WTC11 (cell line): ENCODE measurements at regions not wholly inside any gene's neighbourhood (a gene's known extent, or its start where the extent isn't known, plus 50 kb on each side); places are given as distances from the start of the nearest gene placed in this dataset.

Experiments used
- ATAC-seq: fragments of 200-7000 bp; cut with Tn5 transposase; 2 replicates; pipeline ENCODE4 v1.10.0; 2021; ENCODE audit warnings: mild to moderate bottlenecking, moderate library complexity
- CTCF ChIA-PET: fragments of 300-600 bp; sonication (Branson Sonifier 250); formaldehyde crosslinking; loops from one replicate; lab custom pipeline; 2021; ENCODE audit warnings: antibody characterized with exemption; lab: Charles Lee
- POLR2A ChIA-PET: fragments of 350-600 bp; sonication (Branson Sonifier 250); formaldehyde crosslinking; loops from one replicate; lab custom pipeline; 2021; ENCODE audit warnings: antibody characterized with exemption; lab: Charles Lee
- DNase-seq: peaks from one replicate; pipeline ENCODE4 v3.0.0; 2021; ENCODE audit warnings: low spot score
- H3K27ac Mint-ChIP-seq: 2 replicates; pipeline ENCODE4 v1.8.0; 2021; ENCODE audit warnings: mixed read lengths
- H3K27me3 Mint-ChIP-seq: 2 replicates; pipeline ENCODE4 v1.8.0; 2021; ENCODE audit warnings: low read depth, mild to moderate bottlenecking, moderate library complexity, mixed read lengths
- H3K36me3 Mint-ChIP-seq: 2 replicates; pipeline ENCODE4 v1.8.0; 2021; ENCODE audit warnings: mixed read lengths
- H3K4me1 Mint-ChIP-seq: 2 replicates; pipeline ENCODE4 v1.8.0; 2022; ENCODE audit warnings: mixed read lengths
- H3K4me3 Mint-ChIP-seq: 2 replicates; pipeline ENCODE4 v1.8.0; 2021; ENCODE audit warnings: mild to moderate bottlenecking, moderate library complexity, mixed read lengths
- H3K9me3 Mint-ChIP-seq: 2 replicates; pipeline ENCODE4 v1.8.0; 2021; ENCODE audit warnings: mixed read lengths
- CBFB ChIP-seq: sonication (generic); formaldehyde crosslinking; IDR thresholded peaks from 2 replicates; pipeline ENCODE4 v1.8.1; 2022; ENCODE audit warnings: mild to moderate bottlenecking, low read depth, missing genetic modification reagents
- EMX1 ChIP-seq: fragments of 250-450 bp; sonication (Bioruptor Pico); IDR thresholded peaks from 2 replicates; pipeline ENCODE4 v1.8.0; 2021; ENCODE audit warnings: mild to moderate bottlenecking
- HMGA2 ChIP-seq: fragments of 250-450 bp; sonication (Bioruptor Pico); IDR thresholded peaks from 2 replicates; pipeline ENCODE4 v1.4.0; 2021; ENCODE audit warnings: mild to moderate bottlenecking, moderate library complexity
- IRF2 ChIP-seq: sonication (generic); formaldehyde crosslinking; IDR thresholded peaks from 2 replicates; pipeline ENCODE4 v1.8.0; 2022; ENCODE audit warnings: low read depth, missing genetic modification reagents, borderline replicate concordance
- JAZF1 ChIP-seq: fragments of 250-450 bp; sonication (Bioruptor Pico); IDR thresholded peaks from 2 replicates; pipeline ENCODE4 v1.9.0; 2021; ENCODE audit warnings: moderate library complexity, mild to moderate bottlenecking, inconsistent platforms
- KAT7 ChIP-seq: sonication (generic); formaldehyde crosslinking; IDR thresholded peaks from 2 replicates; pipeline ENCODE4 v1.8.1; 2023; ENCODE audit warnings: missing genetic modification reagents, mild to moderate bottlenecking, borderline replicate concordance
- NFE2L1 ChIP-seq: sonication (generic); formaldehyde crosslinking; IDR thresholded peaks from 2 replicates; pipeline ENCODE4 v1.8.1; 2023; ENCODE audit warnings: missing genetic modification reagents
- NR1H2 ChIP-seq: sonication (generic); formaldehyde crosslinking; IDR thresholded peaks from 2 replicates; pipeline ENCODE4 v1.9.0; 2021; ENCODE audit warnings: mild to moderate bottlenecking, moderate library complexity, missing genetic modification reagents
- ZNF138 ChIP-seq: sonication (generic); formaldehyde crosslinking; conservative IDR thresholded peaks from 2 replicates; pipeline ENCODE4 v1.8.1; 2022; ENCODE audit warnings: mild to moderate bottlenecking, moderate library complexity, missing genetic modification reagents
- TF ChIP-seq, protein P1 (sequence below): sonication (generic); formaldehyde crosslinking; IDR thresholded peaks from 2 replicates; pipeline ENCODE4 v1.8.0; 2023; ENCODE audit warnings: missing genetic modification reagents
- TF ChIP-seq, protein P2 (sequence below): fragments of 250-450 bp; sonication (Bioruptor Pico); IDR thresholded peaks from 2 replicates; pipeline ENCODE4 v1.9.0; 2021; ENCODE audit warnings: mild to moderate bottlenecking
- TF ChIP-seq, protein P3 (sequence below): sonication (generic); formaldehyde crosslinking; IDR thresholded peaks from 2 replicates; pipeline ENCODE4 v1.8.1; 2023; ENCODE audit warnings: mild to moderate bottlenecking, missing genetic modification reagents, moderate library complexity
- TF ChIP-seq, protein P4 (sequence below): sonication (generic); formaldehyde crosslinking; IDR thresholded peaks from 2 replicates; pipeline ENCODE4 v1.8.0; 2023; ENCODE audit warnings: missing genetic modification reagents, mild to moderate bottlenecking, borderline replicate concordance
- TF ChIP-seq, protein P5 (sequence below): sonication (generic); formaldehyde crosslinking; IDR thresholded peaks from 2 replicates; pipeline ENCODE4 v1.8.1; 2023; ENCODE audit warnings: mild to moderate bottlenecking, missing genetic modification reagents

DNA sequence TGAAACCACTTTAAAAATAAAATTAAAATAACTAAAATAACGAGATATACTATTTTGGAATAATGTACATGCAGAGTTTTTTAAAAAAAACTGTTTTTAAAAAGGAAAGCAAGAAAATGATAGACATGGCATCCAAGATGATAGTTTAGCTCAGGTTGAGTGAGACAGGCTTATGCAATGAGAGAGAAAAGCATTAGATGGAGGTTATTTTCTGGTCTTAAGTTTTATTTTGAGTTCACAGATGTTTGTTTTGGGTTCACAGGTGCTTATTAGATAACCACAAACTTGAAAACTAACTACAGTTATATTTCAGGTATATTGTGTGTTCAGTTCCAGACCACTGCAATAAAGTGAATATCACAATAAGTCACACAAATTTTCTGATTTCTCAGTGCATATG, 413.6 kb upstream of the TMCO5A start (continued):
- TF ChIP-seq, protein P1, sequence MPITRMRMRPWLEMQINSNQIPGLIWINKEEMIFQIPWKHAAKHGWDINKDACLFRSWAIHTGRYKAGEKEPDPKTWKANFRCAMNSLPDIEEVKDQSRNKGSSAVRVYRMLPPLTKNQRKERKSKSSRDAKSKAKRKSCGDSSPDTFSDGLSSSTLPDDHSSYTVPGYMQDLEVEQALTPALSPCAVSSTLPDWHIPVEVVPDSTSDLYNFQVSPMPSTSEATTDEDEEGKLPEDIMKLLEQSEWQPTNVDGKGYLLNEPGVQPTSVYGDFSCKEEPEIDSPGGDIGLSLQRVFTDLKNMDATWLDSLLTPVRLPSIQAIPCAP (CRISPR knock-in tag), result no peak
- TF ChIP-seq KAT7 (CRISPR knock-in tag) (no peak), JAZF1 (CRISPR knock-in tag) (no peak), ZNF138 (no peak), EMX1 (CRISPR knock-in tag) (no peak), IRF2 (CRISPR knock-in tag) (no peak)
- TF ChIP-seq, protein P2, sequence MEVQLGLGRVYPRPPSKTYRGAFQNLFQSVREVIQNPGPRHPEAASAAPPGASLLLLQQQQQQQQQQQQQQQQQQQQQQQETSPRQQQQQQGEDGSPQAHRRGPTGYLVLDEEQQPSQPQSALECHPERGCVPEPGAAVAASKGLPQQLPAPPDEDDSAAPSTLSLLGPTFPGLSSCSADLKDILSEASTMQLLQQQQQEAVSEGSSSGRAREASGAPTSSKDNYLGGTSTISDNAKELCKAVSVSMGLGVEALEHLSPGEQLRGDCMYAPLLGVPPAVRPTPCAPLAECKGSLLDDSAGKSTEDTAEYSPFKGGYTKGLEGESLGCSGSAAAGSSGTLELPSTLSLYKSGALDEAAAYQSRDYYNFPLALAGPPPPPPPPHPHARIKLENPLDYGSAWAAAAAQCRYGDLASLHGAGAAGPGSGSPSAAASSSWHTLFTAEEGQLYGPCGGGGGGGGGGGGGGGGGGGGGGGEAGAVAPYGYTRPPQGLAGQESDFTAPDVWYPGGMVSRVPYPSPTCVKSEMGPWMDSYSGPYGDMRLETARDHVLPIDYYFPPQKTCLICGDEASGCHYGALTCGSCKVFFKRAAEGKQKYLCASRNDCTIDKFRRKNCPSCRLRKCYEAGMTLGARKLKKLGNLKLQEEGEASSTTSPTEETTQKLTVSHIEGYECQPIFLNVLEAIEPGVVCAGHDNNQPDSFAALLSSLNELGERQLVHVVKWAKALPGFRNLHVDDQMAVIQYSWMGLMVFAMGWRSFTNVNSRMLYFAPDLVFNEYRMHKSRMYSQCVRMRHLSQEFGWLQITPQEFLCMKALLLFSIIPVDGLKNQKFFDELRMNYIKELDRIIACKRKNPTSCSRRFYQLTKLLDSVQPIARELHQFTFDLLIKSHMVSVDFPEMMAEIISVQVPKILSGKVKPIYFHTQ, result no peak
- TF ChIP-seq, protein P3, sequence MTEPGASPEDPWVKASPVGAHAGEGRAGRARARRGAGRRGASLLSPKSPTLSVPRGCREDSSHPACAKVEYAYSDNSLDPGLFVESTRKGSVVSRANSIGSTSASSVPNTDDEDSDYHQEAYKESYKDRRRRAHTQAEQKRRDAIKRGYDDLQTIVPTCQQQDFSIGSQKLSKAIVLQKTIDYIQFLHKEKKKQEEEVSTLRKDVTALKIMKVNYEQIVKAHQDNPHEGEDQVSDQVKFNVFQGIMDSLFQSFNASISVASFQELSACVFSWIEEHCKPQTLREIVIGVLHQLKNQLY (CRISPR knock-in tag), result no peak
- TF ChIP-seq, protein P4, sequence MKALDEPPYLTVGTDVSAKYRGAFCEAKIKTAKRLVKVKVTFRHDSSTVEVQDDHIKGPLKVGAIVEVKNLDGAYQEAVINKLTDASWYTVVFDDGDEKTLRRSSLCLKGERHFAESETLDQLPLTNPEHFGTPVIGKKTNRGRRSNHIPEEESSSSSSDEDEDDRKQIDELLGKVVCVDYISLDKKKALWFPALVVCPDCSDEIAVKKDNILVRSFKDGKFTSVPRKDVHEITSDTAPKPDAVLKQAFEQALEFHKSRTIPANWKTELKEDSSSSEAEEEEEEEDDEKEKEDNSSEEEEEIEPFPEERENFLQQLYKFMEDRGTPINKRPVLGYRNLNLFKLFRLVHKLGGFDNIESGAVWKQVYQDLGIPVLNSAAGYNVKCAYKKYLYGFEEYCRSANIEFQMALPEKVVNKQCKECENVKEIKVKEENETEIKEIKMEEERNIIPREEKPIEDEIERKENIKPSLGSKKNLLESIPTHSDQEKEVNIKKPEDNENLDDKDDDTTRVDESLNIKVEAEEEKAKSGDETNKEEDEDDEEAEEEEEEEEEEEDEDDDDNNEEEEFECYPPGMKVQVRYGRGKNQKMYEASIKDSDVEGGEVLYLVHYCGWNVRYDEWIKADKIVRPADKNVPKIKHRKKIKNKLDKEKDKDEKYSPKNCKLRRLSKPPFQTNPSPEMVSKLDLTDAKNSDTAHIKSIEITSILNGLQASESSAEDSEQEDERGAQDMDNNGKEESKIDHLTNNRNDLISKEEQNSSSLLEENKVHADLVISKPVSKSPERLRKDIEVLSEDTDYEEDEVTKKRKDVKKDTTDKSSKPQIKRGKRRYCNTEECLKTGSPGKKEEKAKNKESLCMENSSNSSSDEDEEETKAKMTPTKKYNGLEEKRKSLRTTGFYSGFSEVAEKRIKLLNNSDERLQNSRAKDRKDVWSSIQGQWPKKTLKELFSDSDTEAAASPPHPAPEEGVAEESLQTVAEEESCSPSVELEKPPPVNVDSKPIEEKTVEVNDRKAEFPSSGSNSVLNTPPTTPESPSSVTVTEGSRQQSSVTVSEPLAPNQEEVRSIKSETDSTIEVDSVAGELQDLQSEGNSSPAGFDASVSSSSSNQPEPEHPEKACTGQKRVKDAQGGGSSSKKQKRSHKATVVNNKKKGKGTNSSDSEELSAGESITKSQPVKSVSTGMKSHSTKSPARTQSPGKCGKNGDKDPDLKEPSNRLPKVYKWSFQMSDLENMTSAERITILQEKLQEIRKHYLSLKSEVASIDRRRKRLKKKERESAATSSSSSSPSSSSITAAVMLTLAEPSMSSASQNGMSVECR (CRISPR knock-in tag), result no peak

DNA sequence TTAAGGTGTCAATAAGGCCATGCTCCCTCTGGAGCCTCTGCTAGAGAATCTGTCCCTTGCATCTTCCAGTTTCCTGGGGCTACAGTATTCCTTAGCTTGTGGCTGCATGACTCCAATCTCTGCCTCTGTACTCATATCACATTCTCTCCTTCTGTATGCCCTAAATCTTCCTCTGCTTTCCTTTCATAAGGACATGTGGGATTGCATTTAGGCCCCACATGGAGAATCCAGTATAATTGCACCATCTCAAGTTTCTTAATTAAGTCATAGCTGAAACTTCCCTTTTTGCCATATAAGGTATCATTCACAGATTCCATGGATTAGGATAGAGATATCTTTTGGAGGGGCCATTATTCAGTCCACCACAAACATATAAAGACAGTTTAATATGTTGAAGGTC, 409.8 kb upstream of the TMCO5A start:
- TF ChIP-seq CBFB (CRISPR knock-in tag) (no peak), NFE2L1 (CRISPR knock-in tag) (no peak), NR1H2 (CRISPR knock-in tag) (no peak), JAZF1 (CRISPR knock-in tag) (no peak), HMGA2 (CRISPR knock-in tag) (no peak)
- TF ChIP-seq, protein P5, sequence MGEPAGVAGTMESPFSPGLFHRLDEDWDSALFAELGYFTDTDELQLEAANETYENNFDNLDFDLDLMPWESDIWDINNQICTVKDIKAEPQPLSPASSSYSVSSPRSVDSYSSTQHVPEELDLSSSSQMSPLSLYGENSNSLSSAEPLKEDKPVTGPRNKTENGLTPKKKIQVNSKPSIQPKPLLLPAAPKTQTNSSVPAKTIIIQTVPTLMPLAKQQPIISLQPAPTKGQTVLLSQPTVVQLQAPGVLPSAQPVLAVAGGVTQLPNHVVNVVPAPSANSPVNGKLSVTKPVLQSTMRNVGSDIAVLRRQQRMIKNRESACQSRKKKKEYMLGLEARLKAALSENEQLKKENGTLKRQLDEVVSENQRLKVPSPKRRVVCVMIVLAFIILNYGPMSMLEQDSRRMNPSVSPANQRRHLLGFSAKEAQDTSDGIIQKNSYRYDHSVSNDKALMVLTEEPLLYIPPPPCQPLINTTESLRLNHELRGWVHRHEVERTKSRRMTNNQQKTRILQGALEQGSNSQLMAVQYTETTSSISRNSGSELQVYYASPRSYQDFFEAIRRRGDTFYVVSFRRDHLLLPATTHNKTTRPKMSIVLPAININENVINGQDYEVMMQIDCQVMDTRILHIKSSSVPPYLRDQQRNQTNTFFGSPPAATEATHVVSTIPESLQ (CRISPR knock-in tag), result no peak
- peaks cover 4% of the 10 kb centered on the region; the same call in 1 of the 2 replicates for H3K9me3 Mint-ChIP-seq
- no peak overlapping the region for H3K27ac Mint-ChIP-seq
- no peaks in the 10 kb centered on the region for H3K4me1 Mint-ChIP-seq
- H3K27me3 Mint-ChIP-seq, result no peaks in the 10 kb centered on the region
- DNase-seq (no peak), ATAC-seq (no peak)
- ChIA-PET CTCF (no interaction called here), POLR2A (no interaction called here)
- no peak overlapping the region for H3K4me3 Mint-ChIP-seq
- no peaks in the 10 kb centered on the region for H3K36me3 Mint-ChIP-seq
